Fibroblast of skin of left biceps (primary cell): ENCODE measurements at regions not wholly inside any gene's neighbourhood (a gene's known extent, or its start where the extent isn't known, plus 50 kb on each side); places are given as distances from the start of the nearest gene placed in this dataset.
"Not testable (repeated sequence)": the region's sequence is repeated elsewhere in the genome, so short reads cannot be mapped to it uniquely, and the experiment has no call there.

Experiments
- DNase-seq, 2 experiments: peaks; one replicate each; pipeline ENCODE4 v3.0.0-alpha.2; 2013; ENCODE audit warnings: low read depth in 2 of 2

DNA sequence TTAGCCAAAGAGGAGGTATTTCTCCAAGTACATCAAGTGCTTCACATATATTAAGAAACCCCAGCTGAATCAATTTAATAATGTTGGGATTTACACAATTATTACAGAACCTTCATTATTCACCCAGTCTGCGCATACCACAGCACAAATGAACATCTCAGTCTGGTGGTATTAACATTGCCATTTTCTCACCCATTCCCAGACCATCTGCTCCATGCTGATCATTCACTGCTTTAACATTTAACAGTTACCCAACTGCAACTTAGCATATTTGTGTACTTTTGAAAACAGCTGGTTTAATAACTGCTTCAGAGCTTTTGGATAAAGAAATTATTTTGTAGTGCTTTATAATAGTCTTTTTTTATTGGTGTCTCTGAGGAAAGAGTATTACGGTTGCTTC, 1072.1 kb downstream of the NXPH1 start:
- no peak for DNase-seq

DNA sequence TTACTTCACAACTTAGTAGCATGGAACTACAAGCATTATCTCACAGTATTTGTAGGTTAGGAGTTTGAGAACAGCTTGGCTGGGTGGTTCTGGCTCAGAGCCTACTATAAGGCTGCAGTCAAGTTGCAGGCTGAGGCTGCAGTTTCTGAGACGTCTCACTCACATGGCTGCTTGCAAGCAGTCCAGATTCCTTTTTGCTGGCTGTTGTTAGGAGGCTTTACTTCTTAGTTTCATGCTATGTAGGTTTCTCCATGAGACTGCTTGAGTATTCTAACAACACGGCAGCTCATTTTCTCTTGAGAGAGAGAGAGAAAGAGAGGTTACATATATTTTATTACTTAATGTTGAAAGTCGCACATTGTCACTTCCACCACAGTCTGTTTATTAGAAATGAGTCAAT, 1073.9 kb downstream of the NXPH1 start:
- DNase-seq: peak; percentile 13 to 23

DNA sequence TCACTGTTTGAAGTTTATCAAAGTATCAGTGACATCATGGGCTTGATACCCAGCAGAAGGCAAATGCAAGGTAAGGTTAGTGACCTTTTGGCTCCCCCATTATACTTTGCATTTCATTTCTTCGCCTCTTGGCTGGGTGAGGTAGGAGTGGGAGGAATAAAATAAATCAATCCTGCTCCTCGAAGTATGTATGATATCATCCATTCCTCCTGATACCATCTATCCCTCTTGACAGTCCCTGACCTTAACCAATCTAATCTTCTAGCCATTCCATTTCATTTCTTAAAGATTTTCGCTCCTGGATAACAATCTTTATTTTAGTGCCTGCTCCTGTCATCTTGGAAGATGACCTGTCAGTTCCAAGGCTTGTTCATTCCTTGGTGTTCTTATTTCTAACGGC, 1083.3 kb downstream of the NXPH1 start:
- no peak for DNase-seq

DNA sequence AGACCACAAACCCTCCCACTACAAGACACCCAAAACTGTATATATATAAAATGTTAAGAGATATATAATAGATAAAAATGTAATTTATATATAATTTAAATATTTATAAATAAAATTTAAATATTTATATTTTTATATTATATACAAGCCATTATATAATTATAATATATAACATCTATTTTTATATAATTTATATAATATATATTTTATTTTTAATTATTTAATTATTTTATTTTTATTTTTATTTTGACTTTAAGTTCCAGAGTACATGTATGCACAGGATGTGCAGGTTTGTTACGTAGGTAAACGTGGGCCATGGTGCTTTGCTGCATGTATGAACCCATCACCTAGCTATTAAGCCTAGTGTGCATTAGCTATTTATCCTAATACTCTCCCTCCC, 1090.2 kb downstream of the NXPH1 start:
- no peak for DNase-seq

DNA sequence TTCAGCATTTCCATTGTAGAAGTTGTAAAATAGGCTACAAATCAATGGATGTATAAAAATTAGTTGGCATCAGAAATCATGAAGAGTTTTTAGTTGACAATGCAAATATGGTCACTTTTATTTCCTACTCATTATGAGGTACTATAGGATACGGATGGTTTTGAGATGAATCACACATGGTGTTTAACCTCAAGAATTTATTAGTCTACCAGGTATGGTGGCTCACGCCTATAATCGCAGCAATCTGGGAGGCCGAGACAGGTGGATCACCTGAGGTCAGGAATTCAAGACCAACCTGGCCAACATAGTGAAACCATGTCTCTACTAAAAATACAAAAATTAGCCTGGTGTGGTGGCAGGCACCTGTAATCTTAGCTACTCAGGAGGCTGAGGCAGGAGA, 1119.0 kb downstream of the NXPH1 start:
- DNase-seq: not testable (repeated sequence)

DNA sequence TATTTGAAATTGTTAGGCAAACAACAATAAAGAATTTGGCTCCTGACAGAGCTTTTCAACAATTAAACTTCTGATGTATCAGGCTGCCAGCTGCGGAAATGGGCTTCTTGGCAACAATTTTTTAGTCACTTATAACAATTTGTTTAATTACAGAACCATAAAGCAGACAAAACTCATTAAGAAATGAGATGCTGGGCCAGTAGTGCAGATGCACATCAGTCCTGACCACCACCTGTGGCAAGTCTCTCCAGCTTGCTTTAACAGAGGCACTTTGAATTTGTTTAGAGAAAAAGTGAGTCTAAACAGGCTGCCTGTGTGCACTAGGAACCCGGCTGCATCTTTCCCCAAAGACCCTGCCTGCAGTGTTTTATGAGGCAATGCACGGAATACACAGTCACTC, 1124.4 kb downstream of the NXPH1 start:
- no peak for DNase-seq

DNA sequence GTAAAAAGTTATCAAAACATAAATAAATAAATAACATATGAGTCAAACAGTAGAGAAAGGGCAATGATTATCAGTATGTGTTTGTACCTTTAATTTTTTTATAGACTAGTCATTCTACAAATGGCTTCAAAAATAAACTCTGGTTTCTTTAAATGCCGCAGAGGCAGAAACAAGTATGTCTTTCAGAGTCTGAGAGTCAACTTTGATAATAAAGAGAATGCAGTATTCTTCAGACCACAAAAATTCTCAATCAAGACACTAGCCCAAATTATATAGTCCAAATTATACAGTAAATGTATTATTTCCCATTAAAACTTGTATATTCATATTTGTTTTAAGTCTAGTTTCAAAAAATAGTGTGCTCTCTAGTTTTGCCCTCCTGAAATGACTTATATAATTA, 1142.3 kb downstream of the NXPH1 start:
- no peak for DNase-seq

DNA sequence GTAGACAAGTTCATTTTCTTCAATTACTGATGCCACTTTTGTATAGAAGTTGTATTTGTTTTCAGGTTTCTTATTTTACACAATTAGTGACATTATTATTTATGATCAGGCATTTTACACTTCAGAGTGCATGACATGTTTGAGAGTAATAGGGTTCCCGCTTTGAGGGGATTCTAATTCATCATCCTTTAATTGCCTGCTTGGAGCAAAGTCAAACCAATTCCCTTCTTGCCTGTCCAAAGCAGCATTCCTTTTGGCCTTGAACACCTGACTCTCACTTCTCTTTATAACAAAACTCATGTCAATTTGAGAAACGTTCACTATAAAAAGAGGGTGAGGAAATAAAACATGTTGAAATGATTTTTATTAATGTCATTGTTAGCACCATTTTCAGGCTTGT, 1149.4 kb downstream of the NXPH1 start:
- DNase-seq: no peak

DNA sequence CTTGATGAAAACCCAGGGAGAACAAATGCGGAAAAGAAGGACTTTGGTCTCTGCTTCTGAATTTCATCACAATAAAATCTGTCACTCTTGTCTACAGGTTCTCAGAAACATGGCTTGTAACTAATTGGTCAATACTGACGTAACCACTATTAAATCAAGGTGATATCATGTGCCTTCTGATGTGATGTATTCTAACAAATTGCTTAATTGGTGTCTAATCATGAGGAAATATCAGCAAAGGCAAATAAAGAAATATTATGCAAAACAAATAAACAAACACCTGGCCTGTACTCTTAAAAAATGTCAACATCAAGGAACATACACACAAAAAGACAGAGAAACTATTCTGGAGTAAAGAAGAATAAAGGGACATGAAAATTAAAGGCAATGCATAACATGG, 1165.0 kb downstream of the NXPH1 start:
- no peak for DNase-seq

DNA sequence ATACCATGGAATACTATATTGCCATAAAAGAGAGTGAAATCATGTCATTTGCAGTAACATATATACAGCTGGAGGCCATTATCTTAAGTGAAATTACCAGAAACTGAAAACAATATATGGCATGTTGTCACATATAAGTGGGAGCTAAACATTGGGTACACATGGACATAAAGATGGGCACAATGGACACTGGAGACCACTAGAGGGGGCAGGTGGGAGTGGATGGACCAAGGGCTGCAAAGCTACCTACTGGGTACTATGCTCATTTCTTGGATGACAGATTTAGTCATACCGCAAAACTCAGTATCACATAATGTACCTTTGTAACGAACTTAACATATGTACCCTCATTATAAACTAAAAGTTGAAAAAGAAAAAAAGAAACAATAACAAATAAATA, 1167.6 kb downstream of the NXPH1 start:
- DNase-seq: no peak

DNA sequence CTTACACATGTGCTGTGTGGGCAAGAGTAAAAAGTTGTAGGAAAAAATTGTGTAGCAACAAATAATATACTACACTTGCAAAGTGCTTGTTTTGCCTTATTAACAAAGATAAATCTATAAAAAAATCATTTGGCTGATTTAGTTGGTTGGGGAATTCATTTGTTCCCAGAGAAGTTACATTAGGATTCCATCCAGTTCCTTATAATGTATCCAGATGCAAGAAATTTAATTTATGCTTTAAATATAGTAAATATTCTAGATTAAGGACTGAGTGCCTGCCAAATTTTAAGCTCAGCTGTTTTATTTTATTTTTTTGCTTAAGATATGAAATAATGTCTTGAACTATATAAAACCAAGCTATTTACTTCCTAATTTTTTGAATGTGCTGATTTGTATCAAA, 1169.9 kb downstream of the NXPH1 start:
- DNase-seq: no peak

DNA sequence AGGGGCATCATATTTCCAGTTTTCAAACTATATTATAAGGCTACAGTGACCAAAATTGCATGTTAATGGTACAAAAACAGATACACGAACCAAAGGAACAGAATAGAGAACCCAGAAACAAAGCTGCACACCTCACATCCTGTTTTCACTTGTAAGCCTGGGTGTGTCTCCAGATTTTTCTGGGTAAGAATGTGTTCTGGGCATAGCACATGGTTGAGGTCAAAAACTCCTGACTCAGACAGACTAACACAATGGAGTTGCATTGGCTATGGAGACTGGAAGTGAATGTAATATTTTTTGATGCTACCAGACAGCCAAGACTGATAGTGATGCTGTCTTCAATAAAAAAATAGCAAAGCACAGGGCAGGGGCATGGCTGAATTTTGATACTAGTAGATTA, 1175.2 kb downstream of the NXPH1 start:
- DNase-seq: no peak

DNA sequence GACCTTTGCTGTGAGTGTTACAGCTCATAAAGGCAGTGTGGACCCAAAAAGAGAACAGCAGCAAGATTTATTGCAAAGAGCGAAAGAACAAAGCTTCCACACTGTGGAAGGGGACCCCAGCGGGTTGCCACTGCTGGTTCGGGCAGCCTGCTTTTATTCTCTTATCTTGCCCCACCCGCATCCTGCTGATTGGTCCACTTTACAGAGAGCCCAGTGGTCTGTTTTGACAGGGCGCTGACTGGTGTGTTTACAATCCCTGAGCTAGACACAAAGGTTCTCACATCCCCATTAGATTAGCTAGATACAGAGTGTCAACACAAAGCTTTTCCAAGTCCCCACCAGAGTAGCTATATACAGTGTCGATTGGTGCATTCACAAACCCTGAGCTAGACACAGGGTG, 1187.5 kb downstream of the NXPH1 start:
- DNase-seq: not testable (repeated sequence)

DNA sequence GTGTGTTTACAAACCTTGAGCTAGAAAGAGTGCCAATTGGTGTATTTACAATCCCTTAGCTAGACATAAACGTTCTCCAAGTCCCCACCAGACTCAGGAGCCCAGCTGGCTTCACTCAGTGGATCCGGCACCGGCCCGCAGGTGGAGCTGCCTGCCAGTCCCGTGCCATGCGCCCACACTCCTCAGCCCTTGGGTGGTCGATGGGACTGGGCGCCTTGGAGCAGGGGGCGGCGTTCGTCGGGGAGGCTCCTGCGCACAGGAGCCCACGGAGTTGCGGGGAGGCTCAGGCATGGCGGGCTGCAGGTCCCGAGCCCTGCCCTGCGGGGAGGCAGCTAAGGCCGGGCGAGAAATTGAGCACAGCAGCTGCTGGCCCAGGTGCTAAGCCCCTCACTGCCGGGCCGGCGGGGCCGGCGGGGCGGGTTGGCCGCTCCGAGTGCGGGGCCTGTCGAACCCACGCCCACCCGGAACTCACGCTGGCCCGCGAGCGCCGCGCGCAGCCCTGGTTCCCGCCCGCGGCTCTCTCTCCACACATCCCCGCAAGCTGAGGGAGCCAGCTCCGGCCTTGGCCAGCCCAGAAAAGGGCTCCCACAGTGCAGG, 1188.0 kb downstream of the NXPH1 start:
- not testable (repeated sequence) for DNase-seq

DNA sequence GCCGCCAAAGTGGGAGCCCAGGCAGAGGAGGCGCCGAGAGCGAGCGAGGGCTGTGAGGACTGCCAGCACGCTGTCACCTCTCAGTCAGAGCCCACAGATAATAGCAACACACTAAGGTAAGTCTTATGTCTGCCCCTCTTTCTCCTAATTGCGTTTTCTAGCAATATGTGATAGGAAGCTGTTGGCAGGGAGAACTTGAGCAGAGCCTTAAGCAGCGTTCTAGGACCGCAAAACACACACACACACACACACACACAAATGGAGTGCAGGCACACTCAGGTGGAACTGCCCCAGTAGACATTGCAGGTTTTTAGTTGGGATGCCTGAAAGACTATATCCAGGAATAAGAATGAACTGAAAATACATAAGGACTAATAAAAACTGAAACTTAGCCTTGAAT, 1188.5 kb downstream of the NXPH1 start:
- DNase-seq: no peak

DNA sequence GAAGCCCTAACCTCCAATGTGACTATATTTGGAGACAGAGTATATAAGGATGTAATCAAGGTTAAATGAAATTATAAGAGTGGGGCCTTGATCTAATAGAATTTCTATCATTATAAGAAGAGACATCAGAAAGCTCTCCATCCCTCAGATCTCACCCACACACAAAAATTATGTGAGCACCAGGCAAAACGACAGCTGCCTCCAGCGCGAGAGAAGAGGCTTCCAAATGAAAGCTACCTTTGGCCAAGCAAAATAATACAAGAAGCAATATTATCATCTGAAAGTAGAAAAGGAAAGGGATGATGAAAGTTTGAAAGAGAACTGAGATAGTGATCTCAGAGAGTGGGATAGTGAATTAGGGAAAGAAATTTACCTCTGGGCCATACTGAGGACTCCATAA, 1192.5 kb downstream of the NXPH1 start:
- no peak for DNase-seq

DNA sequence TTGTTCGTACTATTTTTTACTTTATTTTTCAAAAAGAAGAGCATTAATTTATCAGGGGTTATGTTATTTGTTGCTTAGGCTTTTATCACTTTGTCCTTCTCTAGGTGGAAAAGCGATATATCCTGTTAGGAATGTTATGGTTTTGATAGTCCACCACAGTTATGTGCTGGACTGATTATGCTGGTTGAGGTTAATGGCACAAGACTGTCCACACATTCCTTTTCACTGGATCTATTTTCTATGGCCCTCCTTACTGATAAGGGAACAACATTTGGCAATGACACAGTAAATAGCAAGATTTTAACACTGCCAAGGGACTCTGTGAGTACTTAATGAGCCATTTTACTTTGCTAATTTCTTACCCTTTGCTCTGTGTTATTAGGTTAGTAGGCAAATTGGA, 1212.3 kb downstream of the NXPH1 start:
- DNase-seq: no peak

DNA sequence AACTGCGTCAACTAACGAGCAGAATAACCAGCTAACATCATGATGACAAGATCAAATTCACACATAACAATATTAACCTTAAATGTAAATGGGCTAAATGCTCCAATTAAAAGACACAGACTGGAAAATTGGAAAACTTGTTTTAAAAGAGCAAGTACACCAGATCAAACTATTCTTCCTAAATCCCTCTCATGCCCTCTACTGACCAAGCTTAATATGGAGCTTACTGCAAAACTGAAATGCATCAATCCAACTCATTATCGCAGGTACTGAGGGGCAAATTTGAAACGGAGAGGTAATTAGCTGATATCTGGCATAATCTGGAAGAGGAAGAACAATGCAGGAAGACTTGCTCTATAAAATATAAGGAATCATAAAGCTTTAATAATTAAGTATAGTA, 1223.8 kb downstream of the NXPH1 start:
- no peak for DNase-seq

DNA sequence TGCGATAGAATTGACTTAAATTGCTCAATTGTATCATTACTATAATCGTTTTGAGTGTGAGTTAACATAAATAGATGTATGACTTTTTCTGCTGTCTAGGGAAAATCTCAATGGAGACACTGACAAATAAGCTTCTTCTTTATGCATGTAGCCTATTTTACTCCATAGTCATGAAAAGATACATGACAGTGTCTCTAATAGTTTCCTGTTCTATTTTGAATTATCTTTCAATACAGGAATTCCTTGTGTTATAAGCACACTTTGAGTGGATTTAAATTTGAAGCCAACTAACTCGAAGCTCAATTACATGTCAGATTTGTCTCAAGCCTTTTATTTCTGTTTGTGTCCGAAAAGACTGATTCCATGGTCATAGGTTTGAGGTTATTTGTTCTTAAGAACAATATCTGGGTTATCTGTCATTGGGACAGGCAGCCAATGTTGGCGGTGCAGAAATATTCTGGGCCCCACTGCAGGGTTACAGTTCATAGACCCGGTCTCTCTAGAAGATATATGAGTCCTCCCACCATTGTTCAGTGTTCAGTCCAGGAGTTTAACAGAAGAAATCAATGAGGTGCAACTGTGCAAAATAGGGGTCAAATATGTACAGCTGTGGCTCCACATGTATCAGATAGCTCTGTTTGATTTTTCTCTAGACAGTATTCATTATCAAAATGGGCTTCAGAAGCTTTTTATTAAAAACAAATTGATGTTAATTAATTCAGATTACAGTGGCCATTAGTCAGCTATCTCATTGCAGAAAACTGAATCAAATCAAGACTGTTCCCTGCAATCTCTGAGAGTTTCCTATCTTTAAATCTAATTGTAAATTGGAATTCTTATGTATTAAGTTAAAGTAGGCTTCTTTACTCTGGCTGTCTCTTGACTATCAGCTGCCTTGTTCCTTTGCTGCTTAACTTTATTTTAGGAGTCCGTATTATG, 1238.8 kb downstream of the NXPH1 start:
- DNase-seq: no peak

DNA sequence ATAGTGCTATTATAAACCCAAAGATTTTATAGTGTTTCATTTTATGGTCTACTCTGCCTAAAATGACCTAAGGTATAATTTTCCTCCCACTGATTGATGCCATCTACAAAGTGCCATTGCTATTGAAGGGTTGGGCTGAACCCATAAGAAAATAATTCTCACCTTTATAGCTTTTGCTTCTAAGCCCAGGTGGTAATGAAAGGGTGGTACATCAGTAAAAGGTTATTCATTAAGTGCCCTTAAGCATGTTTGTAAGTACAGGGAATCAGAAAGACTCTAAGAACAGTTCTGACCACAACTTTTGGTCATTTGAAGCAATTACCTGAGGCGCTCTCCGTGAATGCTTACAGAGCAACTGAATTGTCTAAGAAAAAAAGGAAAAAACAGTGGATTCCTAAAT, 1247.3 kb downstream of the NXPH1 start:
- no peak for DNase-seq

DNA sequence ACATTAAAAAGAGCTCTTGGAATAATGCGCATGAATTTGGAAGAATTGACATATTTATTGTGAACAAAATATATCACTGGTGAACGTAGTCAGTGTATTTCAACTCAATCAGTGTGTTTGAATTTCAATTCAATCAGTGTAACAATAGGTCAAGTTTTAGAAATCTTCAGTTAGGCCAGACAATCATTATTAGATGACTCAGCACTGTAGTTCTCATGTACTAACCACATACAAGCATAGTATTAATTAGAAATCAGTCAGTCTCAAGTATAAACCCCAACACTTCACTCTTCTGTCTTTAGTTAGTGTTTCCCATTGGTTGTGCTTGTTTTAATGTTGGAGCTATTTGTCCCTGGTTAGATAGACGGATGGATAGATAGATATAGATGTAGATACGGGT, 1247.9 kb downstream of the NXPH1 start:
- no peak for DNase-seq

DNA sequence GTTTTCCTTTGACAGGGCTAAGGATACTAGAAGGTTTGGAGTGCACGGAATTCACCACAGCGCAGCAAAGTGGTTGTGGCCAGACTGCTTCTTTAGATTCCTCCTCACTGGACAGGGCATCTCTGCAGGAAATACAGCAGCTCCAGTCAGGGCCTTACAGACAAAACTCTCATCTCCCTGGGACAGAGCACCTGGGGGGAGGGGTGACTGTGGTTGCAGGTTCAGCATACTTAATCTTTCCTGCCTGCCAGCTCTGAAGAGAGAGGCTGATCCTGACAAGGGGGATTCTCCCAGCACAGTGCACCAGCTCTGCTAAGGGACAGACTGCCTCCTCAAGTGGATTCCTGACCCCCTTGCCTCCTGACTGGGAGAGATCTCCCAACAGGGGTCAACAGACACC, 1257.9 kb downstream of the NXPH1 start:
- no peak for DNase-seq

DNA sequence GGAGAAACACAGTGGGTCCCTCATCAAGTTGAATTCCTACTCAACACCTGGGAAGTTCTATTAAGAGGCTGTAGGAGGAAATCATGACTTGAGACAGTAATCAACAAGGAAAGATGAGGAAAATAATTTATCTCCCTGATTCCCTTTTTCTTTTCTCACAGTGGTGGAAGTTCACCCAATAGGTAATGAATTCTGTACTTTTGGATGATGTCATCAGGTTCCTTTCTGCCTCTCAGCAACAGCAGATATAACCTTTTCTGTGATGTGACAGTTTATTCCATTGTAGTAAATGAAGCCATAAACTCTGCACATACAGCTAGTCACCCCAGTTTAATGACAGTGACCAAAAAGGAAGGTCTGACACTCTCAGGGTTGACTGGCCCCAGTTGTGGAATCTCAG, 1265.0 kb downstream of the NXPH1 start:
- DNase-seq: no peak

DNA sequence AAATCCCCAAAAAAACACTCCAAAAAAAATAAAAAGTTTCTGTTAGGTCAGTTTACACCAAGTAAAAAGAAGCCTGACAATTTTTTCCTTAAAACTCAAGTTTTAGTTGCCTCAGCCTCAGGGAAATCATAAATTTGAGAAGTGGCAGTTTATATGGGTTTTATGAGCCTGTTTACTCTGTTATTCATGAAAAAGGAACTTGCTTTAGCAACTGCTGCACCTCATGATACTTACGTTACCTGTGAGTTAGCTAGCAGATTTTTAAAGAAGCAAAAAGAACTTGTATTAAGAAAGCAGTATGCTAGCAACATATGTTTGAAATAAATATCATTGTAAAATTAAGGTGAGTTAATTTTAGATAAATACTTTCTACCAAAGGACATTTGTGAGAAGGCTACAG, 1264.5 kb upstream of the PHF14 start:
- DNase-seq: no peak
